Hematopoietic multipotent progenitor cell treated with erythropoietin and hydrocortisone succinate and interleukin-3 and kit ligand, for 8 days (in vitro differentiated cells): ENCODE measurements at regions not wholly inside any gene's neighbourhood (a gene's known extent, or its start where the extent isn't known, plus 50 kb on each side); places are given as distances from the start of the nearest gene placed in this dataset.
"Not testable (repeated sequence)": the region's sequence is repeated elsewhere in the genome, so short reads cannot be mapped to it uniquely, and the experiment has no call there.

ENCODE experiments used
- DNase-seq: peaks from one replicate; pipeline ENCODE4 v3.0.0-alpha.2; 2015

DNA sequence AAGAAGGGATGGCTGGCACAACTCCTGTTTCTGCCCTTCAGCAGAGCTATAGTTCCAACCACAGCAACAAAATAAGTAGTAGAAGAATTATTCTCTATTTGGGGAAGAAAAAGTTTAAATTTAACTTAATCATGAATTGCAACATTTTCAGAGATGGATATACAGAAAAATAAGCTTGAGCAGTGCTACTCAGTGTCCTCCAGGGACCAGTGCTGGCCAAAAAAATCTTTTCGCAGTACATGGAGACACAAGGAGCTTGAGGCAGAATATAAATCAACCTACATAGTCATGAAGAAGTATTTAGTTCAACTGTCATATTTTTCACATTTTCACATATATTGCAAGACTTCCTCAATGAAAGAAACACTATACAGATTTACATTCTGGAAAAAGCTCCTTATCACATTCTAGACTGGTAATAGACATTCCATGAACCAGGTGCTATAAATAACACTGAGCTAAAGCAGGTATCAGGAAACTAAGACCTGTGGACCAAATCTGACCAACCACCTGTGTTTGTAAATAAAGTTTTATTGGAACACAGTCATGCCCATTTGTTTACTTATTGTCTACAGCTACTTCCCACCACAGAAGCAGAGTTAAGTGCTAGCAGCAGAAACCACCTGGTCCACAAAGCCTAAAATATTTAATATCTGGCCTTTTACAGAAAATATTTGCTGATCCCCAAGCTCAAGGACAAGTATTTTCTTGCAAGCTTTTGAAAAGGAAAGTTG lies 101.9 kb downstream of the RGS21 start:
- DNase-seq: no peak

- DNase-seq: no peak
These were observed 113.9 kb downstream of the RGS21 start for GRCh38 chr1:192430644-192431043.

- DNase-seq: no peak
These were observed 118.9 kb downstream of the RGS21 start for GRCh38 chr1:192435704-192436103.

DNA sequence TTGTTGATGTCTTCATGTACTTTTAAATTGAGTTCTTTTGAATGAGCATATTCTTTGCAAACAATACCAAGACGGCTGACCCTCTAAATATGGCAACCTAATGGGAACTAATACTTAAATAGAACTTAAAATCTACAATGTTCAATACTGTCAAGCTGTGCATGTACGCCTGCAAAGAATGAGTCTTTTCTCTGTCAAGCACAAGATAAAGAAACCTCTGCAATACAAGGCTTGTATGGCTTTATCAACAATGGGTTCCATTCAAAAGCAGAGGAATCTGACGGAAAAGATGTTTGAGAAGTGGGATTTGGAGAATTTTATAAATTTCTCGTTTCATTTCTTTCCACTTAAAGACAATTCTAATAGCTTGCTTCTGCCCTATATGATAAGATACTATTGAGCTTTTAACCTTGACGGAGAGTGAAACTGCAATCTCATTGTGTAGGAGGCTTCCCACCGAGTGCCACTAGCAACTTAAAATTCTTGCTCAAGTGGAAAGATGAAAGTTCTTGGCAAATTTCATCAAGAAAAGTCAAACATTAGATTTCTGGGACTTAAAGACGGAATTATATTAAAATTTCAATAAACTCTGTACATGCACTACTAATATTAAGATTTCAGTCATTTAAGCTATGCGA lies 119.8 kb downstream of the RGS21 start:
- DNase-seq: no peak

DNA sequence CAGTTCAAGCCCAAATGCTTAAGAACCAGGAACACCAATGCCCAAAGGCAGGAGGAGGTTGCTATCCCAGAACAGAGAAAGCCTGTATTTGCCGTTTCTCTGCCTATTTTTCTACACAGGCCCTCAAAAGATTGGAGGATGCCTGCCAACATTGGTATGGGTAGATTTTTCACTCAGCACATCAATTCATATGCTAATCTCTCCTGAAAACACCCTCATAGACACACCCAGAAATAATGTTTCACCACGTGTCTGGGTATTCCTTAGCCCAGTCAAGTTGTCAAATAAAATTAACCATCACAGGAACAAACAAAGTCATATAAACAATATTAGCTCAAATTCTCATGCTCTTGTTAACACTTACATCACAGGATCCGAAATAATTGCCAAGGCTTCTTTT lies 121.9 kb downstream of the RGS21 start:
- DNase-seq: no peak

- DNase-seq: no peak
These were observed 122.7 kb downstream of the RGS21 start for GRCh38 chr1:192439373-192440025.

DNA sequence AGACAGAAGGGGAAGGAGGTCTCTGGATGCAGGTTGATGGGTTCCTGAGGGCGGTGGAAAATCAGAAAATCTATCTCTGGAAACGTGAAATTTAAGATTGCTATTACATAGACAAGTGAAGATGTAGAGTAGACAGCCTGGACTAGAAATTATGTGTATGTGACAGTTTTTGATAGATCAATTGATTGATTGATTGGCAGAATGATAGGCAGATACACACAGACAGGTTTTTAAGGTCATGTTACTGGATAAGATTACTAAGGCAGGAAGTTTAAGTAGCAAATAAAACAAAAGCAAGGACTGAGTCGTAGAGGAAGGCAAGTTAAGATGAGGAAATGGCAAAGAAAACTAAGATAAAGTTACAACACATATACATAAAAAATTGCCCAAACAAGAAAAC lies 124.7 kb downstream of the RGS21 start:
- DNase-seq: no peak

GRCh38 chr1:192442736-192443135 lies 125.9 kb downstream of the RGS21 start:
- no peak for DNase-seq

DNA sequence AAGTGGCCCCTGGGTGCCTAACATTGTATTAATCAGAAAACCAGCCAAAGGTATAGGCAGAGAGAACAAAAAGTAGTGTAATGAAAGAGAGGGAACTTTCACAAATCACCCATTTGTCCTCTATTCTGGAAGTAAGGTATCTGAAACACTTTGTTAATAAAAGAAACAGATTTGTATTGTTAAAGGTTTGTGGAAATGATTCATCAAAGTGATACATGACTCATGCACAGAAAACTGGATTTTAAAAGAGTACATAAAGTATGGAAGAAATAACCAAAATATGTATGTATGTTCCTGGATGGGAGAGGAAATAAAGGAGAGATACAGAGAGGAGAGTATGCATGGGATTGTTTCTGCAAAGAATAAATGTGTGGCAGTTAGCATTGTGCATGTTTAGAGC lies 126.8 kb downstream of the RGS21 start:
- DNase-seq: no peak

GRCh38 chr1:192445241-192445640 lies 128.4 kb downstream of the RGS21 start:
- no peak for DNase-seq

DNA sequence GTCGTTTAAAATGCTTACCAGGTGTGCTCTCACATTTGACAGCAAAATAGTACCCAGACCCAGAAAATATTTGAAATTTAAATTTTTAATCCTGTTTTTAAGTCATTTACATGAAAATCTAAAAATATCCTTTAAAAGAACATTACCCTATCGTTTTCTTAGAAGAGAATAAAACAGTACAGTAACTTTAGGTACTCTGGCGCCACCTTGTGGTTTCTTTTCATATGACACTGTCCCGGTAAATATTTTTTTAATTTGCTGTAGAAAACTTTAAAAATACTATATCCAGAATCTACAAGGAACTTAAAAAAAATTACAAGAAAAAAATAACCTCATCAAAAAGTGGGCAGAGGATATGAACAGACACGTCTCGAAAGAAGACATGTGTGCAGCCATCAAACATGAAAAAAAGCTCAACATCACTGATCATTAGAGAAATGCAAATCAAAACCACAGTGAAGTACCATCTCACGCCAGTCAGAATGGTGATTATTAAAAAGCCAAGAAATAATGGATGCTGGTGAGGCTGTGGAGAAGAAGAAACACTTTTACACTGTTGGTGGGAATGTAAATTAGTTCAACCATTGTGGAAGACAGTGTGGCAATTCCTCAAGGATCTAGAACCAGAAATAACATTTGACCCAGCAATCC lies 129.2 kb downstream of the RGS21 start:
- peak; percentile 60 for DNase-seq

- no peak for DNase-seq
These were observed 127.5 kb upstream of the RGS1 start for GRCh38 chr1:192448026-192448578.

- no peak for DNase-seq
These were observed 122.1 kb upstream of the RGS1 start for GRCh38 chr1:192453360-192453992.

DNA sequence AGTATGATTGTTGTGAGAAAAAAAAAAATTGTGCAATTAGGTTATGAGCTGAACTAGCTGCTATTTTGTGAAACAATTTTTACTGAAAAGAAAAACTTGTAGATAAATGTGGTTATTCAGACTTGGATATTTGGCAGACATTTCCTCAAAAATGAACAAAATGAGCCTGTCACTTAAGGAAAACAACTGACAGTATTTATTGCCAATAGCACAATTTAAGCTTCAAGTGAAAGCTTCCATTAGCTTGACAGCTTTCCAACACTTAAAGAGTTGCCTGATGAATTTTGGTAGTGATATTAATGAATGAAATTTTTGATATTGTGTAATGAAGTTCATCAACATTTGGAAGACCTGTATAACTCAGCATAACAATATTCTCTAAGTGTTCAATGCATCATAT lies 116.1 kb upstream of the RGS1 start:
- no peak for DNase-seq

DNA sequence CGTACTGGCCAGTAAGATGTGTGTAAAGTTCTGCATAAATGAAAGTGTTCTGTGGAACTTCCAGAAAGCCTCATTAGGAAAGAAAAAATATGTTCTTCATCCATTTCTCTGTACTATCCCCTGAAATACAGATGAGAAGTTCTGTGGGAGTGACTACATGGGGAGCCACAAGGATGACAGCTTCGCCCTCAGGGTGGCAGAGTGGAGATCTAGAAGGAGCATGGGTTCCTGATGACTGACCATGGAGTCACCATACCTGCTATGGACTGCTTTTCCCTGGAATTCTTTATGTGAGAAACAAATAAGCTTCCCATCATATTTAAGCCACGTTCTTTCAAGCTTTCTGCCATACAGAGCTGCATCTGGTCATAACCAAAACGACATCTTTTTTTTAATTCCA lies 113.9 kb upstream of the RGS1 start:
- DNase-seq: no peak

- no peak for DNase-seq
These were observed 113.0 kb upstream of the RGS1 start for GRCh38 chr1:192462616-192463015.

DNA sequence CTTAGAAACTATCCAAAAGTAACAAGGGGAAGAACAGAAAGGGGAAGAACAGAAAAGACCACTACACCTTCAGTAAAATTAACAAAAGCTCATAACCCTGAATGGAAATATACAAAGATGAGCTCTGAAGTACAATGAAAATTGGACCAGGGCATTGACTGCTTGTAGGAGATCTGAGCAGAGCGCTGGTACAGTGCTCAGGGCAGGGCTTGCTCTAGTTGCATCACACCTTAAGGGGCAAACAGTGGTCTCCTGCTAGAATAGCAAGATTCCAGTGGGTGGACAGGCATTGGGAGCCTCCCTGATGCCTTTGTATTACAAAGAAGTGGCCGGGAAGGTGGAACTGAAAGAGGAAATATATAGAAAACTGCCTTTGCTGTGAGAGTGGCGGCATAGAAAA lies 111.9 kb upstream of the RGS1 start:
- no peak for DNase-seq

DNA sequence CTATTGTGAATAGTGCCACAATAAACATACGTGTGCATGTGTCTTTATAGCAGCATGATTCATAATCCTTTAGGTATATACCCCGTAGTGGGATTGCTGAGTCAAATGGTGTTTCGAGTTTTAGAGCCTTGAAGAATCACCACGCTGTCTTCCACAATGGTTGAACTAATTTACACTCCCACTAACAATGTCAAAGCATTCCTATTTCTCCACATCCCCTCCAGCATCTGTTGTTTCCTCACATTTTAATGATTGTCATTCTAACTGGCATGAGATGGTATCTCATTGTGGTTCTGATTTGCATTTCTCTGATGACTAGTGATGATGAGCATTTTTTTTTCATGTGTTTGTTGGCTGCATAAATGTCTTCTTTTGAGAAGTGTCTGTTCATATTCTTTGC lies 110.4 kb upstream of the RGS1 start:
- not testable (repeated sequence) for DNase-seq

DNA sequence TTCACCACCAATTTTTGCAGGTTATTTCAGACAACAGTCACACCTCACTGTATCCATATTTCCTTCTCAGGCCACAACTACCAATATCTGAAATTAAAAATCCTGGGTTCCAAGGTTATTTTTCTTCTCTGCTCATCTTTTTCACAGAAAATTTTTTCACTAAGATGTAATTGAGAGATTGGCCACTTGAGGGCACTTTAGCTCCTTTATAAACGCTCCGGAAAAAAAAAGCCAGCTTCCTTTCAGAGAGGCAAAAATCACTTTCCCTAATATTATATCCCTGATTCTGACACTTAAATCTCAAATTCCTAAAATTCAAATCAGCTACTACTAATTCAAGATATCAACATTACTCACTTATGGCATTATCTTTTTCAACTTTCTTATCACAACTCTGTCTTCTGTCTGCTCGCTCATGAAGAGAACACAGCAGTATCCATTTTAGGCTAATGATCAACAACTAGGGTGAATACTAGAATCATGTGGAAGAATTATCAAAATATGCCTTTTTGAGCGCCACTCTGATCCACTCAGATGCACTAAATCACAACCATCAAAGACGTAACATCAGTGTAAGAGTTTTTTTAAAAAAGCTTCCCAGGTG lies 101.4 kb upstream of the RGS1 start:
- DNase-seq: peak; percentile 43

DNA sequence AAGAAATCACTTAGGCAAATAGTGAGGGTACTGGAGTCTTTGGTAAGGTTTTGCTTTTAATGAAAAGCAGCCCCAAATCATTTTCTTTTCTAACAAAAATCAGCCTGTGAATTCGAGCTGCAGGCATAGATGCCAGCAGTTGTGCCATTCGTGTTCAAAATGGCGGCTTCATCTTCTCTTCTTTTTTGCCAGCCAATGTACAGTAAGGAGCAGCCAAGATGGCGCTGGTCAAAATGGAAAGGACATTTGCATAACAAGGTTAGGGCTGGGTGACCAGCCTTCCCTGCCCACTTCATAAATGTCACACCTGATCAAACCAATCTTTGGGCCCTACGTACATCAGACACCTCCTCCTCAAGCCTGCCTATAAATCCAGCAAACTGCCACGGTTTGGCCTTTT lies 100.2 kb upstream of the RGS1 start:
- no peak for DNase-seq

DNA sequence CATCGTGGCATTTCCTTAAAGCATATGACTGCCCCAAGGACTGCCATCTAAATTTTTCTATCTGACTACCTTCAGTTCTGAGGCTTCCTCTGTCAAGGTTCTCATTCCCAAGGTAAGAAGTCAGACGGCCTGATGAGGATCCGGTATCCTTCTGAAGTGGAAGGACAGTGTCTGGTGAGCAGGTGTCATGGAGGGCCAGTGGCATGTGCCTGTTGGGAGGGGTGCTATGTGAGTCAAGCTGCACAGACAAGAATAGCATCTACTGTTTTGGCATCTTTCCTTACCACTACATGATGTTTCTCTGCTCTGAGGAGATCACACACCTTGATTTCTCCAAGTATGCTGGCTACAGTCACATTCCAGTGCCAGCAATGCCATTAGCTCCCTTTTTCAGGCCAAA lies 99.6 kb upstream of the RGS1 start:
- no peak for DNase-seq

- peak; percentile 43 for DNase-seq
These were observed 98.7 kb upstream of the RGS1 start for GRCh38 chr1:192476802-192477298.
